B cell (primary cell): ENCODE measurements at regions not wholly inside any gene's neighbourhood (a gene's known extent, or its start where the extent isn't known, plus 50 kb on each side); places are given as distances from the start of the nearest gene placed in this dataset.

Source experiments
- ATAC-seq: fragments of 200-7000 bp; cut with Tn5 transposase; one replicate; pipeline ENCODE4 v1.10.0; 2021; ENCODE audit warnings: low read depth, mild to moderate bottlenecking, moderate number of reproducible peaks, moderate library complexity
- CTCF ChIA-PET: fragments of 350-600 bp; sonication (Branson Sonifier 250); formaldehyde crosslinking; loops from one replicate; lab custom pipeline; 2021; ENCODE audit warnings: antibody characterized with exemption, inconsistent platforms; lab: Charles Lee
- POLR2A ChIA-PET: fragments of 350-600 bp; sonication (Branson Sonifier 250); formaldehyde crosslinking; loops from one replicate; lab custom pipeline; 2021; ENCODE audit warnings: antibody characterized with exemption; lab: Charles Lee
- DNase-seq: peaks from one replicate; pipeline ENCODE4 v3.0.0; 2013
- H2AFZ ChIP-seq: 2 replicates; pipeline ENCODE4 v1.6.1; 2012; ENCODE audit warnings: mild to moderate bottlenecking, low read depth, low read length; ENCODE audit not compliant: insufficient read depth, poor library complexity, severe bottlenecking
- H3K27ac ChIP-seq, 2 donors: 1 replicate in 1 of 2; 2 replicates in 1 of 2; pipeline ENCODE4 v1.5.1; 2012 to 2013; ENCODE audit warnings: low read length in 2 of 2, mild to moderate bottlenecking in 2 of 2, moderate library complexity in 1 of 2
- H3K27me3 ChIP-seq, 4 experiments: fragments of 200-600 bp in 1 of 4; sonication (generic) in 1 of 4; replicated peaks in 1 of 4; 1 replicate in 2 of 4; 2 replicates in 2 of 4; pipeline versions ENCODE4 v1.6.1 to v1.7.0; 2013 to 2016; ENCODE audit warnings: low read length in 3 of 4, mild to moderate bottlenecking in 2 of 4, mixed read lengths in 1 of 4, moderate library complexity in 1 of 4; ENCODE audit not compliant: insufficient read depth in 4 of 4, control insufficient read depth in 3 of 4; ENCODE audit errors: control extremely low read depth in 1 of 4
- H3K36me3 ChIP-seq, 2 experiments: replicated peaks in 1 of 2; 1 replicate in 1 of 2; 2 replicates in 1 of 2; pipeline versions ENCODE4 v1.6.1 to v1.7.1; 2013; ENCODE audit warnings: low read length in 1 of 2; ENCODE audit not compliant: insufficient read depth in 2 of 2, control insufficient read depth in 1 of 2; ENCODE audit errors: control extremely low read depth in 1 of 2, extremely low read depth in 1 of 2
- H3K4me1 ChIP-seq, 2 donors: fragments of 200-600 bp in 1 of 2; sonication (generic) in 1 of 2; 1 replicate in 1 of 2; 2 replicates in 1 of 2; pipeline versions ENCODE4 v1.5.1 to v1.6.1; 2013 to 2017; ENCODE audit warnings: low read length in 2 of 2; ENCODE audit not compliant: control insufficient read depth in 2 of 2, insufficient read depth in 2 of 2
- H3K4me2 ChIP-seq: replicated peaks from 2 replicates; pipeline ENCODE3; 2012; ENCODE audit warnings: mild to moderate bottlenecking, low read depth, low read length; ENCODE audit not compliant: poor library complexity, severe bottlenecking
- H3K4me3 ChIP-seq, 5 experiments: fragments of 200-600 bp in 1 of 5; sonication (generic) in 1 of 5; 1 replicate in 3 of 5; 2 replicates in 2 of 5; pipeline versions ENCODE4 v1.5.1 to v1.7.0; 2011 to 2016; ENCODE audit warnings: low read length in 4 of 5, mild to moderate bottlenecking in 4 of 5, low read depth in 2 of 5, control low read depth in 1 of 5, moderate library complexity in 1 of 5; ENCODE audit not compliant: insufficient read depth in 1 of 5; ENCODE audit errors: control extremely low read depth in 1 of 5, extremely low read depth in 1 of 5
- H3K79me2 ChIP-seq: fragments of 200-600 bp; sonication (generic); one replicate; pipeline ENCODE4 v1.6.0; 2016; ENCODE audit warnings: low read length; ENCODE audit not compliant: control insufficient read depth, insufficient read depth
- H3K9ac ChIP-seq: fragments of 200-600 bp; sonication (generic); 2 replicates; pipeline ENCODE4 v1.6.1; 2017; ENCODE audit warnings: mild to moderate bottlenecking, low read length, moderate library complexity
- H3K9me3 ChIP-seq, 3 donors: one replicate each; pipeline versions ENCODE4 v1.6.1 to v1.7.1; 2013; ENCODE audit warnings: low read length in 2 of 3; ENCODE audit not compliant: control insufficient read depth in 2 of 3, insufficient read depth in 1 of 3; ENCODE audit errors: control extremely low read depth in 1 of 3
- H4K20me1 ChIP-seq: 2 replicates; pipeline ENCODE4 v1.6.0; 2012; ENCODE audit warnings: mild to moderate bottlenecking, low read length; ENCODE audit not compliant: insufficient read depth, control insufficient read depth, poor library complexity, severe bottlenecking
- H3K27ac Mint-ChIP-seq: one replicate; pipeline ENCODE4 v1.8.0; 2021; ENCODE audit warnings: mixed read lengths
- H3K27me3 Mint-ChIP-seq: one replicate; pipeline ENCODE4 v1.8.0; 2021; ENCODE audit warnings: mixed read lengths
- H3K4me1 Mint-ChIP-seq: one replicate; pipeline ENCODE4 v1.8.0; 2021; ENCODE audit warnings: mixed read lengths
- H3K4me3 Mint-ChIP-seq: one replicate; pipeline ENCODE4 v1.8.0; 2021; ENCODE audit warnings: mixed read lengths
- H3K9me3 Mint-ChIP-seq: one replicate; pipeline ENCODE4 v1.8.0; 2022; ENCODE audit warnings: mixed read lengths; ENCODE audit not compliant: insufficient read depth
- CTCF ChIP-seq: fragments of 200-600 bp; IDR thresholded peaks from one replicate; pipeline ENCODE4 v1.8.0; 2022; ENCODE audit warnings: antibody characterized with exemption, mild to moderate bottlenecking
- EZH2 ChIP-seq: IDR thresholded peaks from 2 replicates; pipeline ENCODE4 v1.6.1; 2012; ENCODE audit warnings: borderline replicate concordance, low read depth, mild to moderate bottlenecking, moderate library complexity, low read length; ENCODE audit not compliant: insufficient read depth, poor library complexity, severe bottlenecking
- WGBS: methylation state at CpG from one replicate; pipeline ENCODE4 v1.1.5; 2013; ENCODE audit warnings: missing lambda C conversion rate; ENCODE audit not compliant: insufficient coverage; 5-methylcytosine and 5-hydroxymethylcytosine counted together
- intact Hi-C: fragments of 100-400 bp; cut with micrococcal nuclease; formaldehyde crosslinking; loops from one replicate; pipeline ENCODE4 v1.10.0; 2022

GRCh38 chr2:39487398-39488250 is 50.5 kb upstream of the MAP4K3 start:
- no peak overlapping the region for H3K27ac ChIP-seq
- POLR2A ChIA-PET: interaction anchor here (0.7 kb wide), 1 partner anchor 22 kb away, joined by 3 read pairs; no protein-coding TSS in a partner anchor
- no peaks in the 10 kb centered on the region for H3K9me3 Mint-ChIP-seq
- peaks cover 25 to 29% of the 10 kb centered on the region in 2 donors for H3K4me1 ChIP-seq
- H3K79me2 ChIP-seq: no peaks in the 10 kb centered on the region
- H3K4me3 ChIP-seq: no peak overlapping the region
- H3K4me1 Mint-ChIP-seq: peaks cover 31% of the 10 kb centered on the region
- intact Hi-C loops: no loop called here
- no peak overlapping the region for H2AFZ ChIP-seq
- TF ChIP-seq CTCF: no peak
- TF ChIP-seq EZH2: no peak
- CTCF ChIA-PET: no interaction called here
- no peak for ATAC-seq
- H4K20me1 ChIP-seq: no peaks in the 10 kb centered on the region
- no peak overlapping the region for H3K4me2 ChIP-seq
- H3K9me3 ChIP-seq: peaks cover 0 to 3% (median 2%) of the 10 kb centered on the region in 3 donors
- H3K36me3 ChIP-seq: no peaks in the 10 kb centered on the region
- peaks cover 6% of the 10 kb centered on the region for H3K27me3 Mint-ChIP-seq
- no CpG with 5 or more reads among the region's 4 CpGs for WGBS
- no peak for DNase-seq
- H3K27ac Mint-ChIP-seq: no peak overlapping the region
- H3K9ac ChIP-seq: no peak overlapping the region
- no peak overlapping the region for H3K4me3 Mint-ChIP-seq
- H3K27me3 ChIP-seq: peaks cover 0 to 6% (median 3%) of the 10 kb centered on the region in 4 experiments

GRCh38 chr2:39488450-39488849 is 51.4 kb upstream of the MAP4K3 start:
- no peaks in the 10 kb centered on the region for H4K20me1 ChIP-seq
- H3K4me1 ChIP-seq: peaks cover 23 to 32% of the 10 kb centered on the region in 2 donors
- H3K9ac ChIP-seq: no peak overlapping the region
- no peak overlapping the region for H2AFZ ChIP-seq
- no peak overlapping the region for H3K4me3 Mint-ChIP-seq
- H3K79me2 ChIP-seq: no peaks in the 10 kb centered on the region
- no peak for TF ChIP-seq CTCF
- no peak for TF ChIP-seq EZH2
- H3K9me3 ChIP-seq: peaks cover 0 to 3% (median 2%) of the 10 kb centered on the region in 3 donors
- peaks cover 33% of the 10 kb centered on the region for H3K4me1 Mint-ChIP-seq
- 100% methylated on average over 1 of the region's 4 CpGs for WGBS
- no peaks in the 10 kb centered on the region for H3K9me3 Mint-ChIP-seq
- ChIA-PET CTCF (no interaction called here), POLR2A (interaction anchor here (0.7 kb wide), 1 partner anchor 23 kb away, joined by 3 read pairs; no protein-coding TSS in a partner anchor)
- no peak overlapping the region for H3K4me3 ChIP-seq
- H3K27ac Mint-ChIP-seq: no peak overlapping the region
- intact Hi-C loops: no loop called here
- peaks cover 6% of the 10 kb centered on the region for H3K27me3 Mint-ChIP-seq
- no peak overlapping the region for H3K27ac ChIP-seq
- H3K4me2 ChIP-seq: no peak overlapping the region
- ATAC-seq (no peak), DNase-seq (no peak)
- no peaks in the 10 kb centered on the region for H3K36me3 ChIP-seq
- peaks cover 0 to 6% (median 3%) of the 10 kb centered on the region in 4 experiments for H3K27me3 ChIP-seq
